AG10803 (cell line): ENCODE measurements at regions not wholly inside any gene's neighbourhood (a gene's known extent, or its start where the extent isn't known, plus 50 kb on each side); places are given as distances from the start of the nearest gene placed in this dataset.

Experiments used
- DNase-seq: peaks from one replicate; pipeline ENCODE4 v3.0.0; 2010; ENCODE audit warnings: low read depth
- H3K4me3 ChIP-seq: 2 replicates; pipeline ENCODE4 v1.5.1; 2011; ENCODE audit warnings: mild to moderate bottlenecking, low read length, control low read depth
- TF ChIP-seq, protein P1 (sequence below): conservative IDR thresholded peaks from 2 replicates; pipeline ENCODE4 v1.5.1; 2011; ENCODE audit warnings: mild to moderate bottlenecking, low read length, control low read depth, inconsistent platforms

GRCh38 chr5:89199306-89199705, 316.3 kb upstream of the MEF2C start:
- H3K4me3 ChIP-seq, result no peak overlapping the region
- TF ChIP-seq, protein P1, sequence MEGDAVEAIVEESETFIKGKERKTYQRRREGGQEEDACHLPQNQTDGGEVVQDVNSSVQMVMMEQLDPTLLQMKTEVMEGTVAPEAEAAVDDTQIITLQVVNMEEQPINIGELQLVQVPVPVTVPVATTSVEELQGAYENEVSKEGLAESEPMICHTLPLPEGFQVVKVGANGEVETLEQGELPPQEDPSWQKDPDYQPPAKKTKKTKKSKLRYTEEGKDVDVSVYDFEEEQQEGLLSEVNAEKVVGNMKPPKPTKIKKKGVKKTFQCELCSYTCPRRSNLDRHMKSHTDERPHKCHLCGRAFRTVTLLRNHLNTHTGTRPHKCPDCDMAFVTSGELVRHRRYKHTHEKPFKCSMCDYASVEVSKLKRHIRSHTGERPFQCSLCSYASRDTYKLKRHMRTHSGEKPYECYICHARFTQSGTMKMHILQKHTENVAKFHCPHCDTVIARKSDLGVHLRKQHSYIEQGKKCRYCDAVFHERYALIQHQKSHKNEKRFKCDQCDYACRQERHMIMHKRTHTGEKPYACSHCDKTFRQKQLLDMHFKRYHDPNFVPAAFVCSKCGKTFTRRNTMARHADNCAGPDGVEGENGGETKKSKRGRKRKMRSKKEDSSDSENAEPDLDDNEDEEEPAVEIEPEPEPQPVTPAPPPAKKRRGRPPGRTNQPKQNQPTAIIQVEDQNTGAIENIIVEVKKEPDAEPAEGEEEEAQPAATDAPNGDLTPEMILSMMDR, result no peak
- DNase-seq, result no peak

- TF ChIP-seq, protein P1, result no peak
- no peak for DNase-seq
- no peak overlapping the region for H3K4me3 ChIP-seq
These were observed 308.4 kb upstream of the MEF2C start for GRCh38 chr5:89191374-89191773.

DNA sequence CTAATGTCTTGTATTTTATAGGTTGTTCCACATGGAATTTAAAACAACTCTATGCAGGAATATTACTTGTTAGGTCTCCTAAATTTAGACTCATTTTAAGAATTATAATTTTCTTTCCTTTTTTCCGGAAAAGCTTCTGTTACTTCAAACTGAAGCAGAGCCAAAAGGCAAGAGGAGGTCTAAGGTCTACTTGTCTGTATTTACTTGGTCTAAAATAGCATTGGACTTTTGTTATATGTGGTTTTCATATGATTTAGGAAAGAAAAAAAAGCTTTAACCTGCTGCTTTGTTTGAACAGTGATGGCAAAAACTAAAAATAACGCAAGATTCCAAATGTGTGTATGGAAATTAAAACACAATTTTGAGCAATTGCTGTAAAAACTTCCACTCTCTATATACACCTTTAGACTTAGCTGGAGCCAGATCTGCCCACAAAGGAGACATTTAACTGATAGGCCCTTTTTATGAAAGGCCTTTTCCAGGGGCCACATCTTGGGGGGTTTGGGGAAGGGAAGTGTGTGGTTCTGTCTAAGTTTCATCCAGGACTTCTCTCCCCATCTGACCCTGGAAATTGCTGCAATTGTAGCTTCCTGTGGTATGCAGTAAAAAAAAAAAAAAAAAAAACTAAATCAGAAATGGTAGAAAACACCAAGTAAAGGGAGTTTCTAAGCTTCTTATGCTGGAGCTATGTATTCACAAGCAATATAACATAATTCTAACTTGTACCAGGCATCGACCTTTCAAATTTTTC, 307.7 kb upstream of the MEF2C start:
- TF ChIP-seq, protein P1, result no peak
- DNase-seq, result no peak

DNA sequence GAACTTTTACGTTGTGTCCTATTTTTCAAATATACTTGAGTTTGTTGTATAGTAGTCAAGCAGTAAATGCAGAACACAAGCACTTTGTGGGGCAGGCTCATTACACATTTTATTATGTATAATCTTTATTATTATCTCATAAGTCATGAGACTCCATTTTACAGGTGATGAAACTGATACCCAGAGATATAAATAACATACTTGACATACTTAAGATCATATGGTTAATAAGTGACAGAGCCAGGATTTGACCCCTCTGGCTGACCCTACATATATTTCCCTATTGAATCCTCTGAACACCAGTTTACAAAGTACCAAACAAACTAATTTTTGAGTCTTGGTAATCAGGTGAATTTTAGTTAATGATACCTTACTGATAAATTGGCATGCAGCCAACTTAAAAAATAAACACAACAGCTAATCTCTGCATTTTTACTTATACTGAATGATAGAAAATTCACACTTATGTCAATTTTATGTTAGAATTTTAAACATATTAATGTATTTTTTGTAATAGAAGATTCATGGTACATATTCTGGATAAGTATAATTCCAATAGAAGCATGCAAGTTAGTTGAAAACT, 305.0 kb upstream of the MEF2C start:
- no peak for DNase-seq
- H3K4me3 ChIP-seq, result no peak overlapping the region
- TF ChIP-seq, protein P1, result no peak

More for the DNA sequence above, 307.7 kb upstream of the MEF2C start:
- no peak overlapping the region for H3K4me3 ChIP-seq

- no peak overlapping the region for H3K4me3 ChIP-seq
- TF ChIP-seq, protein P1, result no peak
These were observed 304.3 kb upstream of the MEF2C start for GRCh38 chr5:89187268-89187667.

GRCh38 chr5:89181546-89181945, 298.6 kb upstream of the MEF2C start:
- TF ChIP-seq, protein P1, result no peak
- no peak for DNase-seq

More at GRCh38 chr5:89187268-89187667, 304.3 kb upstream of the MEF2C start:
- DNase-seq, result no peak

GRCh38 chr5:89179731-89180130, 296.7 kb upstream of the MEF2C start:
- H3K4me3 ChIP-seq, result no peak overlapping the region
- peak; percentile 14 for DNase-seq
- TF ChIP-seq, protein P1, result no peak

More at GRCh38 chr5:89181546-89181945, 298.6 kb upstream of the MEF2C start:
- H3K4me3 ChIP-seq, result no peak overlapping the region
